K562 (cell line): ENCODE measurements at regions not wholly inside any gene's neighbourhood (a gene's known extent, or its start where the extent isn't known, plus 50 kb on each side); places are given as distances from the start of the nearest gene placed in this dataset.

Experiments
- ATAC-seq: fragments of 200-7000 bp; cut with Tn5 transposase; 3 replicates; pipeline ENCODE4 v1.9.1; 2020; ENCODE audit warnings: moderate library complexity
- BruUV-seq: library from RNA; stranded (reverse); fragments of 400-500 nt; replicated peaks from 2 replicates; lab custom pipeline; 2021; lab: Mats Ljungman, UMichigan
- CTCF ChIA-PET: fragments of 300-600 bp; formaldehyde crosslinking; extraction: SDS; loops from one replicate; lab custom pipeline; 2021; ENCODE audit warnings: low intra/inter-chr PET ratio; lab: Yijun Ruan, JAX
- POLR2A ChIA-PET: fragments of 300-600, 350-650 bp; sonication (Branson Sonifier 250); formaldehyde crosslinking; extraction: SDS; loops from one replicate; lab custom pipeline; 2021; ENCODE audit warnings: antibody characterized with exemption, inconsistent platforms; lab: Yijun Ruan, JAX
- DNase-seq, 4 experiments: peaks; one replicate each; pipeline versions ENCODE4 v3.0.0 to v3.0.0-alpha.2; 2011 to 2018; ENCODE audit warnings: low spot score in 3 of 4, mixed read lengths in 3 of 4; ENCODE audit errors: extremely low read depth in 1 of 4
- FAIRE-seq: peaks from 2 replicates; lab custom pipeline; 2011; peaks lifted over from hg19 to GRCh38; lab: Jason Lieb, UNC
- H2AFZ ChIP-seq: 2 replicates; pipeline ENCODE4 v1.6.0; 2011; ENCODE audit warnings: low read depth, low read length, control low read depth, inconsistent platforms
- H3K27ac ChIP-seq: fragments of 200-600 bp; 3 replicates; pipeline ENCODE4 v1.8.0; 2011; ENCODE audit warnings: low read depth, mild to moderate bottlenecking, control low read depth, inconsistent platforms, low read length, moderate library complexity, mixed read lengths; ENCODE audit errors: extremely low read depth
- H3K27me3 ChIP-seq, 2 experiments: fragments of 300-600 bp in 1 of 2; 2 replicates in 1 of 2; 3 replicates in 1 of 2; pipeline versions ENCODE4 v1.6.0 to v1.8.0; 2011; ENCODE audit warnings: inconsistent platforms in 2 of 2, low read length in 2 of 2, mild to moderate bottlenecking in 1 of 2, mixed read lengths in 1 of 2, moderate library complexity in 1 of 2; ENCODE audit not compliant: control insufficient read depth in 2 of 2, insufficient read depth in 2 of 2
- H3K36me3 ChIP-seq: fragments of 300-600 bp; 3 replicates; pipeline ENCODE4 v1.8.0; 2011; ENCODE audit warnings: mild to moderate bottlenecking, low read length, inconsistent platforms; ENCODE audit not compliant: control insufficient read depth, insufficient read depth
- H3K4me1 ChIP-seq, 2 experiments: fragments of 200-600 bp in 1 of 2; replicated peaks in 1 of 2; 2 replicates in 1 of 2; 3 replicates in 1 of 2; pipeline versions ENCODE4 v1.5.1 to v1.8.0; 2011; ENCODE audit warnings: inconsistent platforms in 2 of 2, low read length in 2 of 2, mild to moderate bottlenecking in 1 of 2, mixed read lengths in 1 of 2, moderate library complexity in 1 of 2; ENCODE audit not compliant: control insufficient read depth in 2 of 2, insufficient read depth in 2 of 2
- H3K4me2 ChIP-seq: 2 replicates; pipeline ENCODE4 v1.6.1; 2011; ENCODE audit warnings: low read length, control low read depth, inconsistent platforms, mixed read lengths; ENCODE audit not compliant: insufficient read depth
- H3K4me3 ChIP-seq: fragments of 200-600 bp; sonication (generic), shearing (Covaris generic); 2 replicates; pipeline ENCODE4 v1.5.1; 2016; ENCODE audit warnings: control low read depth, inconsistent platforms
- H3K79me2 ChIP-seq: fragments of 200-600 bp; 3 replicates; pipeline ENCODE4 v1.8.0; 2011; ENCODE audit warnings: low read length, inconsistent platforms; ENCODE audit not compliant: control insufficient read depth, insufficient read depth
- H3K9ac ChIP-seq, 2 experiments: 2 replicates each; pipeline versions ENCODE4 v1.6.0 to v1.6.1; 2011; ENCODE audit warnings: low read depth in 2 of 2, low read length in 2 of 2, control low read depth in 1 of 2, inconsistent platforms in 1 of 2, mild to moderate bottlenecking in 1 of 2, mixed read lengths in 1 of 2; ENCODE audit not compliant: insufficient read depth in 1 of 2
- H3K9me1 ChIP-seq: one replicate; pipeline ENCODE4 v1.6.0; 2011; ENCODE audit warnings: inconsistent platforms, mild to moderate bottlenecking, low read length, moderate library complexity; ENCODE audit not compliant: control insufficient read depth, insufficient read depth
- H3K9me3 ChIP-seq: replicated peaks from 2 replicates; pipeline ENCODE4 v1.5.1; 2011; ENCODE audit warnings: low read depth, low read length, inconsistent platforms; ENCODE audit not compliant: control insufficient read depth, insufficient read depth
- H4K20me1 ChIP-seq: replicated peaks from 2 replicates; pipeline ENCODE4 v1.6.1; 2011; ENCODE audit warnings: low read length, inconsistent platforms, mixed read lengths; ENCODE audit not compliant: control insufficient read depth, insufficient read depth
- BMI1 ChIP-seq: fragments of 150-350 bp; IDR thresholded peaks from 2 replicates; pipeline ENCODE4 v1.6.1; 2014; ENCODE audit warnings: low read length
- CBFA2T2 ChIP-seq: fragments of 450-650 bp; conservative IDR thresholded peaks from 2 replicates; pipeline ENCODE4 v1.6.1; 2017; ENCODE audit warnings: mild to moderate bottlenecking
- CHD7 ChIP-seq: fragments of 200-600 bp; sonication (generic); IDR thresholded peaks from one replicate; pipeline ENCODE4 v1.6.1; 2012; ENCODE audit warnings: mild to moderate bottlenecking, low read depth, low read length, inconsistent platforms
- ELF2 ChIP-seq: fragments of 250-450 bp; sonication (Bioruptor Pico); IDR thresholded peaks from 2 replicates; pipeline ENCODE4 v1.5.0; 2021; ENCODE audit warnings: mild to moderate bottlenecking
- HOXB6 ChIP-seq: fragments of 250-450 bp; sonication (Bioruptor Pico); IDR thresholded peaks from 2 replicates; pipeline ENCODE4 v1.5.1; 2022; ENCODE audit warnings: mild to moderate bottlenecking, borderline replicate concordance
- LARP7 ChIP-seq: fragments of 450-650 bp; IDR thresholded peaks from 2 replicates; pipeline ENCODE4 v1.6.1; 2016
- MTA3 ChIP-seq: fragments of 450-650 bp; formaldehyde crosslinking; IDR thresholded peaks from 2 replicates; pipeline ENCODE4 v1.6.1; 2017; ENCODE audit warnings: mild to moderate bottlenecking, borderline replicate concordance
- NFE2L1 ChIP-seq: fragments of 450-650 bp; IDR thresholded peaks from 2 replicates; pipeline ENCODE4 v1.6.1; 2016; ENCODE audit warnings: missing genetic modification characterization, low read depth, mild to moderate bottlenecking, missing compliant biosample characterization, moderate library complexity, borderline replicate concordance
- SAP30 ChIP-seq: fragments of 200-600 bp; sonication (generic); IDR thresholded peaks from 2 replicates; pipeline ENCODE4 v1.6.1; 2012; ENCODE audit warnings: borderline replicate concordance, low read depth, mild to moderate bottlenecking, moderate library complexity, low read length, control low read depth, inconsistent platforms; ENCODE audit not compliant: insufficient read depth, poor library complexity, severe bottlenecking
- U2AF2 ChIP-seq: fragments of 200-400 bp; formaldehyde crosslinking; optimal IDR thresholded peaks from 2 replicates; pipeline ENCODE3; 2017; ENCODE audit warnings: low read depth, mild to moderate bottlenecking, low read length
- ZNF212 ChIP-seq: fragments of 450-650 bp; formaldehyde crosslinking; IDR thresholded peaks from 2 replicates; pipeline ENCODE4 v1.4.0; 2020; ENCODE audit warnings: mild to moderate bottlenecking
- ZNF224 ChIP-seq: sonication (generic); formaldehyde crosslinking; IDR thresholded peaks from 2 replicates; pipeline ENCODE4 v1.8.0; 2022; ENCODE audit warnings: mild to moderate bottlenecking, missing genetic modification reagents
- ZNF445 ChIP-seq: fragments of 250-450 bp; sonication (Bioruptor Pico); IDR thresholded peaks from 2 replicates; pipeline ENCODE4 v1.4.0; 2020; ENCODE audit warnings: low read depth, mild to moderate bottlenecking, moderate library complexity
- ZNF77 ChIP-seq: fragments of 250-450 bp; sonication (Bioruptor Pico); IDR thresholded peaks from 2 replicates; pipeline ENCODE4 v1.5.0; 2020
- WGBS: fragments of 100-300 bp; shearing (Covaris generic); methylation state at CpG from one replicate; pipeline ENCODE4 v1.1.6; 2016; ENCODE audit warnings: low coverage, mixed read lengths; ENCODE audit not compliant: insufficient coverage; ENCODE audit errors: missing lambda C conversion rate; 5-methylcytosine and 5-hydroxymethylcytosine counted together
- in situ Hi-C: fragments of 300-500 bp; cut with MboI; formaldehyde crosslinking; loops from 4 replicates; pipeline ENCODE4 v1.15.0; 2018; ENCODE audit warnings: inconsistent platforms, mixed read lengths
- intact Hi-C: fragments of 100-400 bp; cut with micrococcal nuclease; formaldehyde crosslinking; loops from 2 replicates; pipeline ENCODE4 v1.14.2; 2022

GRCh38 chr6:93568169-93568568 lies 148.8 kb upstream of the EPHA7 start:
- Histone ChIP-seq H3K9me1 (no peaks in the 10 kb centered on the region), H3K36me3 (no peaks in the 10 kb centered on the region), H3K27me3 (no peaks in the 10 kb centered on the region), H3K9me3 (no peaks in the 10 kb centered on the region), H3K4me3 (no peak overlapping the region), H3K27ac (no peak overlapping the region), H3K9ac (no peak overlapping the region), H3K4me2 (no peak overlapping the region), H3K79me2 (no peaks in the 10 kb centered on the region), H2AFZ (no peak overlapping the region), H3K4me1 (no peaks in the 10 kb centered on the region), H4K20me1 (no peaks in the 10 kb centered on the region)
- no TSS peak for BruUV-seq
- no peak for ATAC-seq
- in situ Hi-C loops: no loop called here
- no peak for DNase-seq
- ChIA-PET POLR2A (no interaction called here), CTCF (no interaction called here)
- intact Hi-C loops: no loop called here
- FAIRE-seq: no peak
- 0% methylated on average over 1 of the region's 1 CpG for WGBS
- TF ChIP-seq NFE2L1 (tag) (no peak), ZNF224 (CRISPR knock-in tag) (no peak), CBFA2T2 (no peak), LARP7 (no peak), CHD7 (no peak), U2AF2 (no peak), ZNF77 (CRISPR knock-in tag) (no peak), ZNF445 (CRISPR knock-in tag) (no peak), MTA3 (no peak), HOXB6 (no peak), SAP30 (no peak), ELF2 (no peak), BMI1 (no peak), ZNF212 (CRISPR knock-in tag) (no peak)
